ENCODE measurements at regions not wholly inside any gene's neighbourhood (a gene's known extent, or its start where the extent isn't known, plus 50 kb on each side); places are given as distances from the start of the nearest gene placed in this dataset.

- TF ChIP-seq FIP1L1 (IDR thresholded peaks at IDR 0.05; ENCODE audit: borderline replicate concordance, insufficient read depth, low read depth, low read length) (no peak), FOXC1 (CRISPR knock-in tag; IDR thresholded peaks at IDR 0.05; ENCODE audit: borderline replicate concordance) (no peak), ZNF570 (CRISPR knock-in tag; IDR thresholded peaks at IDR 0.05; ENCODE audit: borderline replicate concordance) (no peak), PHF21A (CRISPR knock-in tag; IDR thresholded peaks at IDR 0.05) (no peak), FOSL2 (CRISPR knock-in tag; IDR thresholded peaks at IDR 0.05) (no peak), ZNF512 (CRISPR knock-in tag; IDR thresholded peaks at IDR 0.05) (no peak), MXD3 (CRISPR knock-in tag; IDR thresholded peaks at IDR 0.05) (no peak), ZNF615 (CRISPR knock-in tag; IDR thresholded peaks at IDR 0.05; ENCODE audit: borderline replicate concordance) (no peak), MAF1 (CRISPR knock-in tag; IDR thresholded peaks at IDR 0.05; ENCODE audit: borderline replicate concordance) (no peak)
These were observed 304.3 kb upstream of the SALL1 start (continued) for GRCh38 chr16:51455398-51455797.

GRCh38 chr16:51453251-51453650 lies 302.2 kb upstream of the SALL1 start:
- Histone ChIP-seq H3K4me3 (replicated peaks in 1 of 3; ENCODE audit: insufficient read depth in 1 of 3, low read depth in 2 of 3, low read length in 3 of 3) (no peak overlapping the region), H3K79me2 (ENCODE audit: insufficient read depth, low read length) (no peaks in the 10 kb centered on the region)
- CTCF ChIA-PET (ENCODE audit: low intra/inter-chr PET ratio, low total read pairs) = no interaction called here

More at GRCh38 chr16:51453251-51453650, 302.2 kb upstream of the SALL1 start:
- Histone ChIP-seq H3K4me2 (ENCODE audit: low read depth, low read length) (no peak overlapping the region), H3K4me1 (ENCODE audit: insufficient read depth, low read length) (no peaks in the 10 kb centered on the region), H2AFZ (ENCODE audit: low read length) (no peak overlapping the region), H3K36me3 (replicated peaks in 1 of 2; ENCODE audit: control insufficient read depth in 1 of 2, insufficient read depth in 2 of 2, low read length in 2 of 2) (no peaks in the 10 kb centered on the region), H3K27ac (ENCODE audit: extremely low read length, insufficient read depth, low read length) (no peak overlapping the region), H3K9me3 (ENCODE audit: low read length) (no peaks in the 10 kb centered on the region), H3K9ac (ENCODE audit: insufficient read depth, low read depth, low read length) (no peak overlapping the region), H3K27me3 (ENCODE audit: control insufficient read depth in 1 of 2, insufficient read depth in 2 of 2, low read length in 2 of 2) (no peaks in the 10 kb centered on the region; a peak in 2 of 5 replicates), H4K20me1 (ENCODE audit: insufficient read depth, low read length) (no peaks in the 10 kb centered on the region)
- no peak for FAIRE-seq
- intact Hi-C loops (cut with micrococcal nuclease; ENCODE audit: unreplicated experiment) (no loop called here), in situ Hi-C loops (cut with HindIII; ENCODE audit: extremely low pct_ligation_motif_present, low pct_unique_long_range_greater_than_20kb) (no loop called here)
- ATAC-seq = no peak
- POLR2A ChIA-PET = no interaction called here
- no peak for DNase-seq (ENCODE audit: low spot score)
- TF ChIP-seq MTA1 (CRISPR knock-in tag; IDR thresholded peaks at IDR 0.05; ENCODE audit: borderline replicate concordance) (no peak), ZNF205 (CRISPR knock-in tag; IDR thresholded peaks at IDR 0.05) (no peak), ETV5 (CRISPR knock-in tag; IDR thresholded peaks at IDR 0.05; ENCODE audit: borderline replicate concordance) (no peak), SRY (CRISPR knock-in tag; IDR thresholded peaks at IDR 0.05) (no peak)
- BruUV-seq (replicated peaks) = no TSS peak
- WGBS (ENCODE audit: low lambda C conversion rate) = 0% methylated on average over 1 of the region's 1 CpG
